B cell (primary cell): ENCODE measurements at regions not wholly inside any gene's neighbourhood (a gene's known extent, or its start where the extent isn't known, plus 50 kb on each side); places are given as distances from the start of the nearest gene placed in this dataset.

Source experiments
- ATAC-seq: fragments of 200-7000 bp; cut with Tn5 transposase; one replicate; pipeline ENCODE4 v1.10.0; 2021; ENCODE audit warnings: low read depth, mild to moderate bottlenecking, moderate number of reproducible peaks, moderate library complexity
- CTCF ChIA-PET: fragments of 350-600 bp; sonication (Branson Sonifier 250); formaldehyde crosslinking; loops from one replicate; lab custom pipeline; 2021; ENCODE audit warnings: antibody characterized with exemption, inconsistent platforms; lab: Charles Lee
- POLR2A ChIA-PET: fragments of 350-600 bp; sonication (Branson Sonifier 250); formaldehyde crosslinking; loops from one replicate; lab custom pipeline; 2021; ENCODE audit warnings: antibody characterized with exemption; lab: Charles Lee
- DNase-seq: peaks from one replicate; pipeline ENCODE4 v3.0.0; 2013
- H2AFZ ChIP-seq: 2 replicates; pipeline ENCODE4 v1.6.1; 2012; ENCODE audit warnings: mild to moderate bottlenecking, low read depth, low read length; ENCODE audit not compliant: insufficient read depth, poor library complexity, severe bottlenecking
- H3K27ac ChIP-seq, 2 donors: 1 replicate in 1 of 2; 2 replicates in 1 of 2; pipeline ENCODE4 v1.5.1; 2012 to 2013; ENCODE audit warnings: low read length in 2 of 2, mild to moderate bottlenecking in 2 of 2, moderate library complexity in 1 of 2
- H3K27me3 ChIP-seq, 4 experiments: fragments of 200-600 bp in 1 of 4; sonication (generic) in 1 of 4; replicated peaks in 1 of 4; 1 replicate in 2 of 4; 2 replicates in 2 of 4; pipeline versions ENCODE4 v1.6.1 to v1.7.0; 2013 to 2016; ENCODE audit warnings: low read length in 3 of 4, mild to moderate bottlenecking in 2 of 4, mixed read lengths in 1 of 4, moderate library complexity in 1 of 4; ENCODE audit not compliant: insufficient read depth in 4 of 4, control insufficient read depth in 3 of 4; ENCODE audit errors: control extremely low read depth in 1 of 4
- H3K36me3 ChIP-seq, 2 experiments: replicated peaks in 1 of 2; 1 replicate in 1 of 2; 2 replicates in 1 of 2; pipeline versions ENCODE4 v1.6.1 to v1.7.1; 2013; ENCODE audit warnings: low read length in 1 of 2; ENCODE audit not compliant: insufficient read depth in 2 of 2, control insufficient read depth in 1 of 2; ENCODE audit errors: control extremely low read depth in 1 of 2, extremely low read depth in 1 of 2
- H3K4me1 ChIP-seq, 2 donors: fragments of 200-600 bp in 1 of 2; sonication (generic) in 1 of 2; 1 replicate in 1 of 2; 2 replicates in 1 of 2; pipeline versions ENCODE4 v1.5.1 to v1.6.1; 2013 to 2017; ENCODE audit warnings: low read length in 2 of 2; ENCODE audit not compliant: control insufficient read depth in 2 of 2, insufficient read depth in 2 of 2
- H3K4me2 ChIP-seq: replicated peaks from 2 replicates; pipeline ENCODE3; 2012; ENCODE audit warnings: mild to moderate bottlenecking, low read depth, low read length; ENCODE audit not compliant: poor library complexity, severe bottlenecking
- H3K4me3 ChIP-seq, 5 experiments: fragments of 200-600 bp in 1 of 5; sonication (generic) in 1 of 5; 1 replicate in 3 of 5; 2 replicates in 2 of 5; pipeline versions ENCODE4 v1.5.1 to v1.7.0; 2011 to 2016; ENCODE audit warnings: low read length in 4 of 5, mild to moderate bottlenecking in 4 of 5, low read depth in 2 of 5, control low read depth in 1 of 5, moderate library complexity in 1 of 5; ENCODE audit not compliant: insufficient read depth in 1 of 5; ENCODE audit errors: control extremely low read depth in 1 of 5, extremely low read depth in 1 of 5
- H3K79me2 ChIP-seq: fragments of 200-600 bp; sonication (generic); one replicate; pipeline ENCODE4 v1.6.0; 2016; ENCODE audit warnings: low read length; ENCODE audit not compliant: control insufficient read depth, insufficient read depth
- H3K9ac ChIP-seq: fragments of 200-600 bp; sonication (generic); 2 replicates; pipeline ENCODE4 v1.6.1; 2017; ENCODE audit warnings: mild to moderate bottlenecking, low read length, moderate library complexity
- H3K9me3 ChIP-seq, 3 donors: one replicate each; pipeline versions ENCODE4 v1.6.1 to v1.7.1; 2013; ENCODE audit warnings: low read length in 2 of 3; ENCODE audit not compliant: control insufficient read depth in 2 of 3, insufficient read depth in 1 of 3; ENCODE audit errors: control extremely low read depth in 1 of 3
- H4K20me1 ChIP-seq: 2 replicates; pipeline ENCODE4 v1.6.0; 2012; ENCODE audit warnings: mild to moderate bottlenecking, low read length; ENCODE audit not compliant: insufficient read depth, control insufficient read depth, poor library complexity, severe bottlenecking
- H3K27ac Mint-ChIP-seq: one replicate; pipeline ENCODE4 v1.8.0; 2021; ENCODE audit warnings: mixed read lengths
- H3K27me3 Mint-ChIP-seq: one replicate; pipeline ENCODE4 v1.8.0; 2021; ENCODE audit warnings: mixed read lengths
- H3K4me1 Mint-ChIP-seq: one replicate; pipeline ENCODE4 v1.8.0; 2021; ENCODE audit warnings: mixed read lengths
- H3K4me3 Mint-ChIP-seq: one replicate; pipeline ENCODE4 v1.8.0; 2021; ENCODE audit warnings: mixed read lengths
- H3K9me3 Mint-ChIP-seq: one replicate; pipeline ENCODE4 v1.8.0; 2022; ENCODE audit warnings: mixed read lengths; ENCODE audit not compliant: insufficient read depth
- EZH2 ChIP-seq: IDR thresholded peaks from 2 replicates; pipeline ENCODE4 v1.6.1; 2012; ENCODE audit warnings: borderline replicate concordance, low read depth, mild to moderate bottlenecking, moderate library complexity, low read length; ENCODE audit not compliant: insufficient read depth, poor library complexity, severe bottlenecking
- WGBS: methylation state at CpG from one replicate; pipeline ENCODE4 v1.1.5; 2013; ENCODE audit warnings: missing lambda C conversion rate; ENCODE audit not compliant: insufficient coverage; 5-methylcytosine and 5-hydroxymethylcytosine counted together
- intact Hi-C: fragments of 100-400 bp; cut with micrococcal nuclease; formaldehyde crosslinking; loops from one replicate; pipeline ENCODE4 v1.10.0; 2022
- TF ChIP-seq, protein P1 (sequence below): fragments of 200-600 bp; IDR thresholded peaks from one replicate; pipeline ENCODE4 v1.8.0; 2022; ENCODE audit warnings: antibody characterized with exemption, mild to moderate bottlenecking

DNA sequence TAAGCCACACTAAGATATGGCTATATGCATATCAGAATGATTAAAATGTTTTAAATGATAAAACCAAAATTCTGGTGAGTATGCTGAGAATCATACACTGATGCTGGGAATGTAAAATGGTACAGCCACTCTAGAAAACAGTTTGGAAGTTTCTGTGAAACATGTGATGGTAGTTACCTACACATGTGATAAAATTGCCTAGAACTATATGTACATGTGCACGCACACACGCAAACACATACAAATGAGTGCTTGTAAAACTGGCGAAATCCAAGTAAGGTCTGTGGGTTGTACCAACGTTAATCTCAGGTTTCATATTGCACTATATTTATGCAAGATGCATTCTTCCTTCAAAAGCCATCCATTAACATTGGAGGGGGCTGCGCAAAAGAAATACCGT, 195.0 kb upstream of the RAB6C start:
- DNase-seq (no peak), ATAC-seq (no peak)
- H3K9ac ChIP-seq = no peak overlapping the region
- no peak for TF ChIP-seq EZH2
- TF ChIP-seq, protein P1, sequence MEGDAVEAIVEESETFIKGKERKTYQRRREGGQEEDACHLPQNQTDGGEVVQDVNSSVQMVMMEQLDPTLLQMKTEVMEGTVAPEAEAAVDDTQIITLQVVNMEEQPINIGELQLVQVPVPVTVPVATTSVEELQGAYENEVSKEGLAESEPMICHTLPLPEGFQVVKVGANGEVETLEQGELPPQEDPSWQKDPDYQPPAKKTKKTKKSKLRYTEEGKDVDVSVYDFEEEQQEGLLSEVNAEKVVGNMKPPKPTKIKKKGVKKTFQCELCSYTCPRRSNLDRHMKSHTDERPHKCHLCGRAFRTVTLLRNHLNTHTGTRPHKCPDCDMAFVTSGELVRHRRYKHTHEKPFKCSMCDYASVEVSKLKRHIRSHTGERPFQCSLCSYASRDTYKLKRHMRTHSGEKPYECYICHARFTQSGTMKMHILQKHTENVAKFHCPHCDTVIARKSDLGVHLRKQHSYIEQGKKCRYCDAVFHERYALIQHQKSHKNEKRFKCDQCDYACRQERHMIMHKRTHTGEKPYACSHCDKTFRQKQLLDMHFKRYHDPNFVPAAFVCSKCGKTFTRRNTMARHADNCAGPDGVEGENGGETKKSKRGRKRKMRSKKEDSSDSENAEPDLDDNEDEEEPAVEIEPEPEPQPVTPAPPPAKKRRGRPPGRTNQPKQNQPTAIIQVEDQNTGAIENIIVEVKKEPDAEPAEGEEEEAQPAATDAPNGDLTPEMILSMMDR = no peak
- POLR2A ChIA-PET = no interaction called here
- H3K4me1 ChIP-seq = no peaks in the 10 kb centered on the region
- H3K27ac ChIP-seq = no peak overlapping the region
- no peaks in the 10 kb centered on the region for H3K9me3 ChIP-seq
- H4K20me1 ChIP-seq = no peaks in the 10 kb centered on the region
- Mint-ChIP-seq H3K27ac (no peak overlapping the region), H3K9me3 (peaks cover 8% of the 10 kb centered on the region), H3K4me1 (no peaks in the 10 kb centered on the region), H3K27me3 (peaks cover 7% of the 10 kb centered on the region), H3K4me3 (no peak overlapping the region)
- no peaks in the 10 kb centered on the region for H3K79me2 ChIP-seq
- no peaks in the 10 kb centered on the region for H3K36me3 ChIP-seq
- 100% methylated on average over 3 of the region's 6 CpGs for WGBS
- intact Hi-C loops = no loop called here
- H3K27me3 ChIP-seq = peaks cover 0 to 4% (median 0%) of the 10 kb centered on the region in 4 experiments
- CTCF ChIA-PET = no interaction called here
- no peak overlapping the region for H3K4me3 ChIP-seq
- H3K4me2 ChIP-seq = no peak overlapping the region
- H2AFZ ChIP-seq = no peak overlapping the region

DNA sequence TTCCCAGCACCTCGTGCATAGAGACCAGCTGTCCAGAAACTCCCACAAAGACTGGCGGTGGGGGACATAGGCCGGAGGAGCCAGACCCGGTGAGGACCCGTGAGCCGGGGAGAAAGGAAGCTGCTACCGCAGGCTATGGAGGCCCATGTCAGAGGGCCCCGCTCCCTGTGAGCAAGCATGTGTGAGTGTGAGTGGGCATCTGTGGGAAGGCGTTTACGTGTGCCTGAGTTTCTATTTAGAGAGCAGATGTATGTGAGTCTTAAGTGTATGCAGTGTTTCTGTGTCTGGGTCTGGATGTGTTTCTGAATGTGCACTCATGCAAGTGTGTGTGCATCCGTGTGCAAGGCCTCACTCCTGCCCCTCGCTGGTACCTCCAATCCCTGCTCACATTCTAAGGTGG, 187.8 kb upstream of the RAB6C start:
- Histone ChIP-seq H3K27ac (no peak overlapping the region), H3K36me3 (no peaks in the 10 kb centered on the region), H3K27me3 (no peaks in the 10 kb centered on the region), H3K4me2 (no peak overlapping the region), H3K9me3 (peaks cover 0 to 11% (median 0%) of the 10 kb centered on the region in 3 donors), H3K4me3 (no peak overlapping the region), H4K20me1 (no peaks in the 10 kb centered on the region), H3K4me1 (no peaks in the 10 kb centered on the region), H2AFZ (no peak overlapping the region), H3K9ac (no peak overlapping the region), H3K79me2 (no peaks in the 10 kb centered on the region)
- no peaks in the 10 kb centered on the region for H3K4me1 Mint-ChIP-seq
- WGBS = 95% methylated on average over 10 of the region's 12 CpGs
- DNase-seq = no peak
- peaks cover 7% of the 10 kb centered on the region for H3K27me3 Mint-ChIP-seq
- no peak overlapping the region for H3K27ac Mint-ChIP-seq
- peaks cover 8% of the 10 kb centered on the region for H3K9me3 Mint-ChIP-seq
- no peak for ATAC-seq
- ChIA-PET POLR2A (no interaction called here), CTCF (no interaction called here)
- no peak overlapping the region for H3K4me3 Mint-ChIP-seq
- TF ChIP-seq, protein P1 = no peak
- TF ChIP-seq EZH2 = no peak
- intact Hi-C loops = no loop called here
